GM23338 (cell line): ENCODE measurements at regions not wholly inside any gene's neighbourhood (a gene's known extent, or its start where the extent isn't known, plus 50 kb on each side); places are given as distances from the start of the nearest gene placed in this dataset.

Source experiments
- ATAC-seq: fragments of 200-7000 bp; cut with Tn5 transposase; 3 replicates; pipeline ENCODE4 v1.9.1; 2020
- DNase-seq: peaks from one replicate; pipeline ENCODE4 v3.0.0-alpha.2; 2015; ENCODE audit warnings: low spot score
- H2AFZ ChIP-seq: fragments of 200-600 bp; sonication (generic); 2 replicates; pipeline ENCODE4 v1.8.0; 2016; ENCODE audit warnings: antibody characterized with exemption, mild to moderate bottlenecking, moderate library complexity
- H3F3A ChIP-seq: fragments of 200-600 bp; sonication (generic); replicated peaks from 2 replicates; pipeline ENCODE4 v1.8.0; 2017; ENCODE audit warnings: antibody characterized with exemption, mixed run types, low read depth
- H3K27ac ChIP-seq: fragments of 200-600 bp; sonication (generic); 2 replicates; pipeline ENCODE4 v1.6.1; 2016; ENCODE audit warnings: low read depth
- H3K27me3 ChIP-seq: fragments of 200-600 bp; sonication (generic); 2 replicates; pipeline ENCODE4 v1.8.0; 2016; ENCODE audit warnings: mild to moderate bottlenecking, mixed run types, moderate library complexity; ENCODE audit not compliant: insufficient read depth
- H3K36me3 ChIP-seq: fragments of 200-600 bp; sonication (generic); 2 replicates; pipeline ENCODE4 v1.8.0; 2016; ENCODE audit warnings: mild to moderate bottlenecking; ENCODE audit not compliant: insufficient read depth
- H3K4me1 ChIP-seq: fragments of 200-600 bp; sonication (generic); 2 replicates; pipeline ENCODE4 v1.8.0; 2016; ENCODE audit warnings: mild to moderate bottlenecking, moderate library complexity; ENCODE audit not compliant: insufficient read depth
- H3K4me2 ChIP-seq: fragments of 200-600 bp; sonication (generic); 2 replicates; pipeline ENCODE4 v1.7.1; 2017; ENCODE audit warnings: mixed run types
- H3K4me3 ChIP-seq: fragments of 200-600 bp; sonication (generic); 2 replicates; pipeline ENCODE4 v1.6.1; 2016; ENCODE audit warnings: mixed run types
- H3K79me2 ChIP-seq: fragments of 200-600 bp; sonication (generic); replicated peaks from 2 replicates; pipeline ENCODE4 v1.8.0; 2017; ENCODE audit warnings: mild to moderate bottlenecking; ENCODE audit not compliant: insufficient read depth
- H3K9me2 ChIP-seq: fragments of 200-600 bp; sonication (generic); 2 replicates; pipeline ENCODE4 v1.8.0; 2017; ENCODE audit not compliant: insufficient read depth
- H4K20me1 ChIP-seq: fragments of 200-600 bp; sonication (generic); replicated peaks from 2 replicates; pipeline ENCODE4 v1.8.0; 2017; ENCODE audit warnings: mild to moderate bottlenecking; ENCODE audit not compliant: insufficient read depth
- H3K27ac Mint-ChIP-seq: 2 replicates; pipeline ENCODE4 v1.8.0; 2020; ENCODE audit warnings: inconsistent platforms, mild to moderate bottlenecking, moderate library complexity, mixed read lengths
- H3K27me3 Mint-ChIP-seq: 3 replicates; pipeline ENCODE4 v1.8.0; 2022; ENCODE audit warnings: low read depth, mild to moderate bottlenecking, moderate library complexity, mixed read lengths, inconsistent platforms; ENCODE audit not compliant: insufficient read depth, poor library complexity
- H3K36me3 Mint-ChIP-seq: 3 replicates; pipeline ENCODE4 v1.8.0; 2021; ENCODE audit warnings: low read depth, mild to moderate bottlenecking, inconsistent platforms, moderate library complexity, mixed read lengths
- H3K4me1 Mint-ChIP-seq: 3 replicates; pipeline ENCODE4 v1.8.0; 2020; ENCODE audit warnings: mild to moderate bottlenecking, inconsistent platforms, mixed read lengths
- H3K4me3 Mint-ChIP-seq: 3 replicates; pipeline ENCODE4 v1.8.0; 2021; ENCODE audit warnings: moderate library complexity, mild to moderate bottlenecking, inconsistent platforms, mixed read lengths
- H3K9me3 Mint-ChIP-seq: 3 replicates; pipeline ENCODE4 v1.8.0; 2020; ENCODE audit warnings: moderate library complexity, mild to moderate bottlenecking, inconsistent platforms, mixed read lengths
- CREB1 ChIP-seq: fragments of 250-450 bp; sonication (Bioruptor Pico); IDR thresholded peaks from 2 replicates; pipeline ENCODE4 v1.5.0; 2020; ENCODE audit warnings: low read depth, mild to moderate bottlenecking, moderate library complexity
- JUNB ChIP-seq: IDR thresholded peaks from one replicate; pipeline ENCODE4 v1.6.1; 2016; ENCODE audit warnings: antibody characterized with exemption; ENCODE audit not compliant: unreplicated experiment
- ZNF331 ChIP-seq: fragments of 250-450 bp; sonication (Bioruptor Pico); IDR thresholded peaks from 2 replicates; pipeline ENCODE4 v1.5.0; 2020; ENCODE audit warnings: low read depth, mild to moderate bottlenecking, moderate library complexity
- TF ChIP-seq, protein P1 (sequence below): fragments of 250-450 bp; sonication (Bioruptor Pico); IDR thresholded peaks from 2 replicates; pipeline ENCODE4 v1.5.0; 2020; ENCODE audit warnings: mild to moderate bottlenecking, moderate library complexity
- TF ChIP-seq, protein P2 (sequence below): IDR thresholded peaks from 2 replicates; pipeline ENCODE4 v1.6.1; 2016; ENCODE audit warnings: antibody characterized with exemption

DNA sequence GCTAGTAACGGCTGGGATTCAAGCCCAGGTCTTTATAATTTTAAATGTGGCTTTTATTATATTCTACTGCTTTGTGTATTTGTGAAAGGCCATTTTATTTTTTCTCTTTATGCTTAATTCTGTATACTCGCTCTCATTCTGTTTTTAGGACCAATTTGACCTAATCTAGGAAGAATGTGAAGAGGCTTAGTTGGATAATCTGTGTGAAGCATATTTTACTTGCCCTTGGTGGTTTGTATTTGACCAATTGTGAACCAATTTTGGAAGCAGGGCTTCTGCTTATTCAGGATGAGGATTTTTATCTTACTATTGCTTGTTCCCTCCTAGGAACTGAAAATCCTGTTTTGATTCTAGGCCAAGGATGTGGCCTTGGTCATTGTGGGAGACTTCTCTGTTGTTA lies 113.1 kb downstream of the TTC6 start (continued):
- TF ChIP-seq, protein P1, sequence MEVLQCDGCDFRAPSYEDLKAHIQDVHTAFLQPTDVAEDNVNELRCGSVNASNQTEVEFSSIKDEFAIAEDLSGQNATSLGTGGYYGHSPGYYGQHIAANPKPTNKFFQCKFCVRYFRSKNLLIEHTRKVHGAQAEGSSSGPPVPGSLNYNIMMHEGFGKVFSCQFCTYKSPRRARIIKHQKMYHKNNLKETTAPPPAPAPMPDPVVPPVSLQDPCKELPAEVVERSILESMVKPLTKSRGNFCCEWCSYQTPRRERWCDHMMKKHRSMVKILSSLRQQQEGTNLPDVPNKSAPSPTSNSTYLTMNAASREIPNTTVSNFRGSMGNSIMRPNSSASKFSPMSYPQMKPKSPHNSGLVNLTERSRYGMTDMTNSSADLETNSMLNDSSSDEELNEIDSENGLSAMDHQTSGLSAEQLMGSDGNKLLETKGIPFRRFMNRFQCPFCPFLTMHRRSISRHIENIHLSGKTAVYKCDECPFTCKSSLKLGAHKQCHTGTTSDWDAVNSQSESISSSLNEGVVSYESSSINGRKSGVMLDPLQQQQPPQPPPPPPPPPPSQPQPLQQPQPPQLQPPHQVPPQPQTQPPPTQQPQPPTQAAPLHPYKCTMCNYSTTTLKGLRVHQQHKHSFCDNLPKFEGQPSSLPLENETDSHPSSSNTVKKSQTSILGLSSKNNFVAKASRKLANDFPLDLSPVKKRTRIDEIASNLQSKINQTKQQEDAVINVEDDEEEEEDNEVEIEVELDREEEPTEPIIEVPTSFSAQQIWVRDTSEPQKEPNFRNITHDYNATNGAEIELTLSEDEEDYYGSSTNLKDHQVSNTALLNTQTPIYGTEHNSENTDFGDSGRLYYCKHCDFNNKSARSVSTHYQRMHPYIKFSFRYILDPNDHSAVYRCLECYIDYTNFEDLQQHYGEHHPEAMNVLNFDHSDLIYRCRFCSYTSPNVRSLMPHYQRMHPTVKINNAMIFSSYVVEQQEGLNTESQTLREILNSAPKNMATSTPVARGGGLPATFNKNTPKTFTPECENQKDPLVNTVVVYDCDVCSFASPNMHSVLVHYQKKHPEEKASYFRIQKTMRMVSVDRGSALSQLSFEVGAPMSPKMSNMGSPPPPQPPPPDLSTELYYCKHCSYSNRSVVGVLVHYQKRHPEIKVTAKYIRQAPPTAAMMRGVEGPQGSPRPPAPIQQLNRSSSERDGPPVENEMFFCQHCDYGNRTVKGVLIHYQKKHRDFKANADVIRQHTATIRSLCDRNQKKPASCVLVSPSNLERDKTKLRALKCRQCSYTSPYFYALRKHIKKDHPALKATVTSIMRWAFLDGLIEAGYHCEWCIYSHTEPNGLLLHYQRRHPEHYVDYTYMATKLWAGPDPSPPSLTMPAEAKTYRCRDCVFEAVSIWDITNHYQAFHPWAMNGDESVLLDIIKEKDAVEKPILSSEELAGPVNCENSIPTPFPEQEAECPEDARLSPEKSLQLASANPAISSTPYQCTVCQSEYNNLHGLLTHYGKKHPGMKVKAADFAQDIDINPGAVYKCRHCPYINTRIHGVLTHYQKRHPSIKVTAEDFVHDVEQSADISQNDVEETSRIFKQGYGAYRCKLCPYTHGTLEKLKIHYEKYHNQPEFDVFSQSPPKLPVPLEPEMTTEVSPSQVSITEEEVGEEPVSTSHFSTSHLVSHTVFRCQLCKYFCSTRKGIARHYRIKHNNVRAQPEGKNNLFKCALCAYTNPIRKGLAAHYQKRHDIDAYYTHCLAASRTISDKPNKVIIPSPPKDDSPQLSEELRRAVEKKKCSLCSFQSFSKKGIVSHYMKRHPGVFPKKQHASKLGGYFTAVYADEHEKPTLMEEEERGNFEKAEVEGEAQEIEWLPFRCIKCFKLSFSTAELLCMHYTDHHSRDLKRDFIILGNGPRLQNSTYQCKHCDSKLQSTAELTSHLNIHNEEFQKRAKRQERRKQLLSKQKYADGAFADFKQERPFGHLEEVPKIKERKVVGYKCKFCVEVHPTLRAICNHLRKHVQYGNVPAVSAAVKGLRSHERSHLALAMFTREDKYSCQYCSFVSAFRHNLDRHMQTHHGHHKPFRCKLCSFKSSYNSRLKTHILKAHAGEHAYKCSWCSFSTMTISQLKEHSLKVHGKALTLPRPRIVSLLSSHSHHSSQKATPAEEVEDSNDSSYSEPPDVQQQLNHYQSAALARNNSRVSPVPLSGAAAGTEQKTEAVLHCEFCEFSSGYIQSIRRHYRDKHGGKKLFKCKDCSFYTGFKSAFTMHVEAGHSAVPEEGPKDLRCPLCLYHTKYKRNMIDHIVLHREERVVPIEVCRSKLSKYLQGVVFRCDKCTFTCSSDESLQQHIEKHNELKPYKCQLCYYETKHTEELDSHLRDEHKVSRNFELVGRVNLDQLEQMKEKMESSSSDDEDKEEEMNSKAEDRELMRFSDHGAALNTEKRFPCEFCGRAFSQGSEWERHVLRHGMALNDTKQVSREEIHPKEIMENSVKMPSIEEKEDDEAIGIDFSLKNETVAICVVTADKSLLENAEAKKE (CRISPR knock-in tag): no peak
- no peak for TF ChIP-seq JUNB
- TF ChIP-seq, protein P2, sequence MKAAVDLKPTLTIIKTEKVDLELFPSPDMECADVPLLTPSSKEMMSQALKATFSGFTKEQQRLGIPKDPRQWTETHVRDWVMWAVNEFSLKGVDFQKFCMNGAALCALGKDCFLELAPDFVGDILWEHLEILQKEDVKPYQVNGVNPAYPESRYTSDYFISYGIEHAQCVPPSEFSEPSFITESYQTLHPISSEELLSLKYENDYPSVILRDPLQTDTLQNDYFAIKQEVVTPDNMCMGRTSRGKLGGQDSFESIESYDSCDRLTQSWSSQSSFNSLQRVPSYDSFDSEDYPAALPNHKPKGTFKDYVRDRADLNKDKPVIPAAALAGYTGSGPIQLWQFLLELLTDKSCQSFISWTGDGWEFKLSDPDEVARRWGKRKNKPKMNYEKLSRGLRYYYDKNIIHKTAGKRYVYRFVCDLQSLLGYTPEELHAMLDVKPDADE: no peak
- no peak for TF ChIP-seq ZNF331 (CRISPR knock-in tag)
- TF ChIP-seq CREB1: no peak

DNA sequence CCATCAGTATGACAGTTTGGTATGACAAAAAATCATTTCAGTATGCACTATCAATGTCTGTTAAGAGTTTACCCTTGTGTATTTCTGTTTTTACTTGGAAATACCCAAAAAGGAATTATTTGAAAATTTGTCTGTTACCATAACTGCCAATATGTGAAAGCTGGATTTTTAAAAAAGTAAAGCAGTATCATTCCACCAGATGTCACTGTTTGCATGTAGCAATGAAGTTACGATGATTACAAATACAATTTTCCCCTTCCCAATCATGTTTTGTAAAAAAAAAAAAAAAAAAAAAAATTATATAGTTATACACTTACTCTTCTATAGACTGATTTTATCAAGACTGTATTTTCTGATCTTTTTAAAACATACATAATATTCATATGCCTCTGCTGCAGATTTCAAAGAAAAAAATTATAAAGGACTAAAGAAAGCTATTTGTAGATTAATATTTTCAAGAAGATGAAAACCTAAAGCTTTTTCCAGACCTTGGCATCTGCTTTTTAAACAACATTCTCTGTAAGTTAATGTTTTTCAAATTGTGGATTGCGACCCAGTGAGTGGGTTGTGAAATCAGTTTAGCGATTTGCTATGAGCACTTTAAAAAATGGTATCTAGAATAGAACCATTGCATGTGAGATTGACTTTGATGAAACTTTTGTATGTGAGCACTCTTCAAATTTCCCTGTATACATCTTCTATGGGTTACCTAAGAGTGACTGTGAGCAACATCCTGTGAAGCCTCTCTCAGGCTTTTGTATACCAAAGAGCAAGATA lies 114.2 kb downstream of the TTC6 start:
- ATAC-seq (no peak), DNase-seq (peak; percentile 28)
- Mint-ChIP-seq H3K4me3 (no peak overlapping the region), H3K9me3 (no peaks in the 10 kb centered on the region), H3K27ac (no peak overlapping the region), H3K4me1 (peaks cover 8% of the 10 kb centered on the region), H3K27me3 (no peaks in the 10 kb centered on the region), H3K36me3 (no peaks in the 10 kb centered on the region)
- Histone ChIP-seq H3K27me3 (no peaks in the 10 kb centered on the region), H2AFZ (no peak overlapping the region), H3K4me2 (no peak overlapping the region), H4K20me1 (no peaks in the 10 kb centered on the region), H3F3A (no peaks in the 10 kb centered on the region), H3K9me2 (no peaks in the 10 kb centered on the region; the same call in 1 of the 2 replicates), H3K4me1 (peaks cover 5% of the 10 kb centered on the region; the same call in 1 of the 2 replicates), H3K79me2 (no peaks in the 10 kb centered on the region), H3K27ac (no peak overlapping the region), H3K4me3 (no peak overlapping the region), H3K36me3 (no peaks in the 10 kb centered on the region)
- TF ChIP-seq, protein P1 (CRISPR knock-in tag): no peak
